ENCODE measurements at regions not wholly inside any gene's neighbourhood (a gene's known extent, or its start where the extent isn't known, plus 50 kb on each side); places are given as distances from the start of the nearest gene placed in this dataset.

DNA sequence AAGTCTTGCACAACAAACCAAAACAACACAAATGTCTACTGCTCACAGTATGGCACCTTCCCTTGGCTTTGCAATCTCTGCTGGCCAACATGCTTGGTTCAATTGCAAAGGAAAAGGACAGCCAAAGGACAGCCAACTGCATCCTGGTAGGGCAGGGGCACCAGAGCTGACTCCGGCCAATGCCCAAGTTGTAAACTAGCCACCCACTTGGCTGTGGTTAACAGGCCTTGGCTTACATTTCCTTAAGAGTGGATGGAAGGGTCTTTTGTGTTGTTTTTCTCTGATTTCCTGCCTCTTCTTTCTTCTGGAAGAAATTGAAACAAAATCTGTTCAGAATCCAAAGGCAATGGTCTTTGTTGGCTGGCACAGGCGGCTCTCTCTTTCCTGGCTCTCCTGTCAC, 119.1 kb upstream of the TRIB2 start:
- no peak for DNase-seq (ENCODE audit: extremely low read depth in 1 of 2, low read depth in 1 of 2)

- DNase-seq (ENCODE audit: extremely low read depth in 1 of 2, low read depth in 1 of 2), result no peak
These were observed 114.1 kb upstream of the TRIB2 start for GRCh38 chr2:12602661-12603060.

GRCh38 chr2:12603781-12604295, 112.9 kb upstream of the TRIB2 start:
- no peak for DNase-seq (ENCODE audit: extremely low read depth in 1 of 2, low read depth in 1 of 2)

GRCh38 chr2:12604341-12604740, 112.4 kb upstream of the TRIB2 start:
- DNase-seq (ENCODE audit: extremely low read depth in 1 of 2, low read depth in 1 of 2), result no peak

DNA sequence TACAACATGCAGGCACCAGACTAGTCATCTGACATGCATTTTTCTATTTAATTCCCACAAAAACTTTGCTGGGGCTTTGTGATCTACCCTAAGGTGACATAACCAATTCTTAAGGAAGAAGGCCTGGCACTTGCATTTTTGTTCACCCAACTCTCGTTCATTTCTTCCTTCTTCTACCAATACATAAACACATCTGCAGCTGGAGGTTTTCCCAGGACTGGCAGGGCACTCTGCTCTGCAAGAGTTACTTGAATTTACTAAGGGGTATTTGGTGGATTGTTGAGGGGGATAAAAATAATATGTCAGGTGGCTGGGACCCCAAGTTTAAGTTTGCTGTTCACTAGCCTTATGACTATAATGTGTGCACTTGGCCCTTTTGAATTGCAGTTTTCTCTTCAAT, 111.4 kb upstream of the TRIB2 start:
- no peak for DNase-seq (ENCODE audit: extremely low read depth in 1 of 2, low read depth in 1 of 2)

- DNase-seq (ENCODE audit: extremely low read depth in 1 of 2, low read depth in 1 of 2), result no peak
These were observed 110.8 kb upstream of the TRIB2 start for GRCh38 chr2:12605936-12606335.

GRCh38 chr2:12606472-12607000, 110.2 kb upstream of the TRIB2 start:
- no peak for DNase-seq (ENCODE audit: extremely low read depth in 1 of 2, low read depth in 1 of 2)

DNA sequence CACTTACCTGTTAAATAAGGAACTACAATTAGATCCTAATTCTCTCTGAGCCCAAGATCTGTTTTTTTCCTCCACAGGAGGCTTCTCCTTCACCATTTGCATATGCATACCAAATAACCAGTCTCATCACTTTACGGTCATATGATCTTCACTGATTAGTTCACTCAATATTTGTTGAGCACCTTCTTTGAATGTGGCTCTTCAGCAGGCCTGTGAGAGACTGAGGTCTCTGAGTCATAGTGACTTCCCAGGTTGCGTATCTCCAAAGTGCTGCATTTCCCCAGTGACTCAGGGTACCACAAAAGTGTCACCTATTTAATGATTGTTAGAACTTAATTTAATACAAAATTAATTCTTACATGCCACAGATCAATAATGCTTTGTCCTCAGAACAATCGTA, 108.8 kb upstream of the TRIB2 start:
- no peak for DNase-seq (ENCODE audit: extremely low read depth in 1 of 2, low read depth in 1 of 2)

- no peak for DNase-seq (ENCODE audit: extremely low read depth in 1 of 2, low read depth in 1 of 2)
These were observed 106.4 kb upstream of the TRIB2 start for GRCh38 chr2:12610314-12610713.

DNA sequence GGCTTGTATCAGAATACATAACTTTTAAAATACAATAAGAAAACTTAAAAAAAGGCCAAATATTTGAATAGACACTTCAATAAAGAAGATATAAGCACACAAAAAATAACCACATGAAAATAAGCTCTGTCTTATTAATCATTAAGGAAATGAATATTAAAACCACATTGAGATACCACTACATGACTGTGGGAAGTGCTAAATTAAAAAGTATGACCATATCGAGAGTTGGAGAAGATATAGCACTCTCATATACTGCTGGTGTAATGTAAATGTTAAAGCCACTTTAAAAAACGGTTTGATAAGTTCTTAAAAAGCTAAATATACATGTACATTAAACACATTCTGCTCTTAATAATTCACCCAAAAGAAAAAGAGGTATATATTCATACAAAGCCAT, 104.6 kb upstream of the TRIB2 start:
- DNase-seq (ENCODE audit: extremely low read depth in 1 of 2, low read depth in 1 of 2), result no peak

DNA sequence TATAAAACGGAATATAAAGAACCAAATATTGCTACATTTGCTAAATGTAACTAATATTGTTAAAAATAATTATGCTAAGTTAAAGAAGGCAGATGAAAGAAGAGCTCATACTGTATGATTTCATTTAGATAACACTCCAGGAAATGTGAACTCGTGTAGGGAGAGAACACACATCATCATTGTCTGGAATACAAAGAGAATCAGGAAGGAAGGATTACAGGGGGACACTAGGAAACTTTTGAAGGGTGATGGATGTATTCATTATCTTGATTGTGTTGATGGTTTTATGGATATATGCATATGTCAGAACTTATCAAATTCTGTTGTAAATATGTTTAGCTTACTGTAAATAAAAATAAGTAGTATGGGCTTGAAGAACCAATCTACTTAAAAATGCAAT, 104.1 kb upstream of the TRIB2 start:
- no peak for DNase-seq (ENCODE audit: extremely low read depth in 1 of 2, low read depth in 1 of 2)

DNA sequence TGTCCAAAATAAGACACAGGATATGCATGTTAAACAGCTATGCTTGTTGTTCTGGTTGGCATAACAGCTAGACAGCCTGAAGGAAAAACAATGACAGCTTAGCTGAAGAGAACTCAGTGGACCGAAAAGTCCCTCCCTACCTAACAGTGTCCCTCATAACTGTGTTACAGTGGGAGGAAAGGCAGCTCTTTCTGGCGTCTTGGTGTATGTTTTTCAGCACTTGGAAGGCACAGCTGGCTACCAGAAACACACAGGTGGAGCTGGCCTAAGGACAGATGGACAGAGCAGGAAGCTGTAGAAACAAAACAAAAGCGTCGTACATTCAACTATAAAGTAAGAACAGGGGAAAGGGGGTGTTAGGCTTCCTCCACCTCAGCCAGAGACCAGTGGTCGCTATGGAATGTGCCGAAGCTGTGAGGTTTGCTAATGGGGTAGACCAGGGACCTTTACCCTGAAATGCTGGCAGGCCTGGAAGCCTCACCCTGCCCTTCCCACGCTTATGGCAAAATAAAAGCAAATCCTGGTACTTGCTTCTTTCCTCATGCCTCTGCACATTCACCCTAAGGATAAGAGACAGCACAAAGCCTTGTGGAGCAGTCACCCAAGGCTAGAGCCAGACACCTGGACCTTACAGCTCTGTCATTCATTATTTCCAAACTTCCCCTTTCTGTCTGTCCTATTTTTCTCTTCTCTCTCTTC, 103.5 kb upstream of the TRIB2 start:
- DNase-seq (ENCODE audit: extremely low read depth in 1 of 2, low read depth in 1 of 2), result no peak

- DNase-seq (ENCODE audit: extremely low read depth in 1 of 2, low read depth in 1 of 2), result no peak
These were observed 101.2 kb upstream of the TRIB2 start for GRCh38 chr2:12615509-12615908.

DNA sequence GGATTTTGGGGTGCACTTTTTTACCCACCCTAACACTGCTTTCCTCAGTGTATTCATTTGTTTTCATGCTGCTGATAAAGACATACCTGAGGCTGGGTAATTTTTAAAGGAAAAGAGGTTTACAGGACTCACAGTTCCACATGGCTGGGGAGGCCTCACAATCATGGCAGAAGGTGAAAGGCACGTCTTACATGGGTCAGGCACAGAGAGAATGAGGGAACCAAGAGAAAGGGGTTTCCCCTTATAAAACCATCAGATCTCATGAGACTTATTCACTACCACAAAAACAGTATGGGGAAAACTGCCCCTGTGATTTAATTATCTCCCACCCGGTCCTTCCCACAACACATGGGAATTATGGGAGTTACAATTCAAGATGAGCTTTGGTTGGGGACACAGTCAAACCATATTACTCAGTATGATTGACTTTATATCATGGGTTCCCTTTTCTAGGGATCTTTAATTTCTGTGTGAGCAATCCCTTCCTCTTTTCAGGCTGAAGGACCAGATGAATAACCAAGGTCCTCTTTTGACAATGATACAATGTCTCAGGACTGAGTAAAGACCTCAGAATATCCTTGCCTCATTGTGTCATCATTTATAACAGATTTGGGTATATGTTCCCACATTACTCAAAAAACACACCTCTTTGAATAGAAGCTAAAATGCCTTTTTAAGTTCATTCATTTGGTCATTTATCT, 100.1 kb upstream of the TRIB2 start:
- DNase-seq (ENCODE audit: extremely low read depth in 1 of 2, low read depth in 1 of 2), result no peak

- DNase-seq (ENCODE audit: extremely low read depth in 1 of 2, low read depth in 1 of 2), result no peak
These were observed 99.4 kb upstream of the TRIB2 start for GRCh38 chr2:12617366-12617765.

DNA sequence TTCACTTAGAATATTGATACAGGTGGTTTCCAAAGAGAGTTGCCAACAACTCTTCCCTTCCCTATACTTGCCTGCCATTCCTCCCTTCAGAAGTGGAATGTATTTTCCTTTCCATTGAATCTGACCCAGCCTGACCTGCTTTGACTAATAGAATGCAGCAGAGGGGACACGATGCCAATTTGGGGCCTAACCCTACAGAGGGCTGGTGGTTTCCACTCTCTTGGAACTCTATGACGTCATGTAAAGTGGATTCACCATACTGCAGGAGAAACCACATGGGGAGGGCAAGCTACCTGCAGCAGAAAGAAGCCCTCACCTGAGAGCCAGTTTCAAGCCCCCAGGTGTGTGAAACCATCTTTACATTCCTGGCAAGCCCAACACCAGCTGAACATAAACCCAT, 98.9 kb upstream of the TRIB2 start:
- DNase-seq (ENCODE audit: extremely low read depth in 1 of 2, low read depth in 1 of 2), result no peak

DNA sequence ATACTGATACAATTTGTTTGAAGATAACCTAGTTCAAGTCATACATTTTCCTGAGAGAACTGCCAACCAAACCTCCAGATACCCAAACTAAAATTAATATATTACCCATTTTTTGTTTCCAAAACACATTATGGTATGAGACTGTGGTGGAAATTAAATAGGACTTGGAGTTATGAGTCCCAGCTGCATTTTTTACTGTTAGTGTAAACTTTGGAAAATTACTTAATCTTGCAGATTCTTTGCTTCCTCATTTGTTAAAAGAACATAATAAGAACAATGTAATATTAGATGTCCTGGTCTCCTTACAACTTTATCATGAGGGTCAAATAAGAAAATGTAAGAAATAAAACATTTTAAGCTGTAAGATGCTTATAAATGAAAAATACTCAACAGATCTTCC, 98.2 kb upstream of the TRIB2 start:
- DNase-seq (ENCODE audit: extremely low read depth in 1 of 2, low read depth in 1 of 2), result no peak

GRCh38 chr2:12619975-12620374, 96.8 kb upstream of the TRIB2 start:
- DNase-seq (ENCODE audit: extremely low read depth in 1 of 2, low read depth in 1 of 2), result no peak

DNA sequence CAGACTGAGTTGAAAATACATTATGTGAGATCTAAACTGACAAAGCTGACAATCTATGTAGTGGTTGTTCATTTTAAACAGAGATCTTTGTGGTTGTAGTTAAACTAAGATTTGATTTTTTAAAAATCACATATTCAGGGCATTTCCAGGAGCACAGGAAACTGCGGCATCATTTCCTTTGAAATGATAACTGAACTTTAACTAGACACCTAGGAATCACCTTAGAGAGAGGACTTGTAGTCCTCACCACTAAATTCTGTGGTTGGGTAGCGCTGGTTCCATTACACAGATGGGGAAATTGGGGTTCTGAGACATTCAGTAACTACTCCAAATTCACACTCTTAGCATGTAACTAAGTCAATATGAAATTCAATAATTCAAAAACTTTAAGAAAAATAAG, 96.0 kb upstream of the TRIB2 start:
- no peak for DNase-seq (ENCODE audit: extremely low read depth in 1 of 2, low read depth in 1 of 2)

- no peak for DNase-seq (ENCODE audit: extremely low read depth in 1 of 2, low read depth in 1 of 2)
These were observed 93.7 kb upstream of the TRIB2 start for GRCh38 chr2:12623051-12623450.

GRCh38 chr2:12624384-12624783, 92.4 kb upstream of the TRIB2 start:
- DNase-seq (ENCODE audit: extremely low read depth in 1 of 2, low read depth in 1 of 2), result no peak

GRCh38 chr2:12624905-12625598, 91.7 kb upstream of the TRIB2 start:
- DNase-seq (ENCODE audit: extremely low read depth in 1 of 2, low read depth in 1 of 2), result no peak
